GM21825 (cell line): ENCODE measurements at regions not wholly inside any gene's neighbourhood (a gene's known extent, or its start where the extent isn't known, plus 50 kb on each side); places are given as distances from the start of the nearest gene placed in this dataset.
"Not testable (repeated sequence)": the region's sequence is repeated elsewhere in the genome, so short reads cannot be mapped to it uniquely, and the experiment has no call there.

ENCODE experiments used
- ATAC-seq: cut with Tn5 transposase; IDR thresholded peaks from one replicate; pipeline ENCODE4 v1.9.1; 2021; ENCODE audit warnings: mild to moderate bottlenecking, moderate library complexity; ENCODE audit not compliant: unreplicated experiment

DNA sequence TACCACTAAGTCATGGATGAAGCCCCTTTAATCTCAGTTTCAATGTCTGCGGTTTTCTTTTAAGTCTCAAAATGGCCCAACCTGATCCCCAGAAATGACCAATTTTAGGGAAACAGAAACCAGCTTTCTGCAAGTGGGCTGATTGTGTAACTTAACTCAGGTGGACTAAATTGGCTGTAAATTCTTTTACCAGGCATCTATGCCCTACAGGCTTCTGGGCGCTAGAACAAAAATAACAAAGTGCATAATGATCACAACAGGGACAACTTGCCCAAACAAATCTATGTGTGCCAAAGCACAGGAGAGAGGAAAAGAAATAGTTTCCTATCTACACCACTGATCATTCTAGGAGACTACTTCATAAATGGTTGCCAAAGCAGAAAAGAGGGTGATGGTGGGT is 112.3 kb upstream of the SETBP1 start:
- no peak for ATAC-seq

- ATAC-seq, result no peak
Observed at GRCh38 chr18:44568986-44569385, 111.7 kb upstream of the SETBP1 start.

DNA sequence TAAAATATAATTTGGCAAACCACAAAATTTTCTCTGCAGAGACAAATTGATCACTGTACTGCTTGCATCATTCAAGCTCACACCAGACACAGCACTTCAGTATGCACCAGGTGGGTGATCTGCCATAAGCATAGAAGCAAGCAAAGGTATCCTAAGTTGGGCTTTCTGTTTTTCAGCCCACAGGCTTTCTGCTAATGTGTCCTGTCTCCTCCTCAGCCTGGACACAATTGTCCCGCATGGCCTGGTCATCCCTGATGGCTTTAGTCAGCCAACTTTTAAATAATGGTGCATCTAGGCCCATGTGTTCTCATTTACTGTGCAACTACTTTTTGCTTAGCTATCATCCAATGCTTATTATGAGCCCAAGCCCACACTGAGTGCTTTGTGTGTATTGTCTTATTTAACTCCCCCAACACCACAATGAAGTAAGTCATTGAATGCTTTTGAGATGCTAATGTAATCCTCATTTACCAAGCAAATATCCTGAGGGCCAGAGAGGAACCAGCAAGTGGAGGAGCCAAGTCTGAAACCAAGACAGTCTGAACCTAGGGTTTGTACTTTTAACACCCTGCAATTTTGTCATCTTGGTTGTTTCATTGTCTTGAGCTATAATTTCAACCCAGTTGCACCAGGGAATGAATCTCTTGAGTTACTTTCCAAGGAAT is 111.2 kb upstream of the SETBP1 start:
- no peak for ATAC-seq

GRCh38 chr18:44579028-44579702 is 101.5 kb upstream of the SETBP1 start:
- ATAC-seq, result no peak

- ATAC-seq, result no peak
Observed at GRCh38 chr18:44579745-44580144, 100.9 kb upstream of the SETBP1 start.

GRCh38 chr18:44580159-44580558 is 100.5 kb upstream of the SETBP1 start:
- ATAC-seq, result no peak

DNA sequence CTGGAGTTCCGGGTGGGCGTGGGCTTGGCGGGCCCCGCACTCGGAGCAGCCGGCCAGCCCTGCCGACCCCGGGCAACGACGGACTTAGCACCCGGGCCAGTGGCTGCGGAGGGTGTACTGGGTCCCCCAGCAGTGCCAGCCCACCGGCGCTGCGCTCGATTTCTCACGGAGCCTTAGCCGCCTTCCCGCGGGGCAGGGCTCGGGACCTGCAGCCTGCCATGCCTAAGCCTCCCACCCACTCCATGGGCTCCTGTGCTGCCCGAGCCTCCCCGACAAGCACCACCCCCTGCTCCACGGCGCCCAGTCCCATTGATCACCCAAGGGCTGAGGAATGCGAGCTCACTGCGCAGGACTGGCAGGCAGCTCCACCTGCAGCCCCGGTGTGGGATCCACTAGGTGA is 99.9 kb upstream of the SETBP1 start:
- not testable (repeated sequence) for ATAC-seq

DNA sequence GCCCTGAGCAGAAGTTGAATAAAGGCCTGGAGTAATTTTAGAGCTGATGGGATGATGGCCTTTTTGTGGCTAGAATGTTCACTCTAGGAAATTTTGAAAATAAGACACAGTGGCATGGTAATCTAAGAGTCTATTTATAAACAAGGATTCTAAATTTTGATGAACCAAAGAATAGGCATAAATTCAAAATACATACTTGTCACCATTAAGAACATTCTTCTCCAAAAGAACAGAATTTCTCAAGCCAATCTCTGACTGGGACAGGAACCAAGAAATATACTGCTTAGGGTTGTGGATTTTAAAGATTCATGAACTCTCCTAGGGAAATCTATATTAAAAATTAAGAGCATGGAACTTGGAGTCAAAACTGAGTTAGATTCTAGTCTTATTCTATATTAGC is 98.2 kb upstream of the SETBP1 start:
- no peak for ATAC-seq

GRCh38 chr18:44584900-44585299 is 95.8 kb upstream of the SETBP1 start:
- ATAC-seq, result no peak

GRCh38 chr18:44586782-44587524 is 93.7 kb upstream of the SETBP1 start:
- ATAC-seq, result no peak

DNA sequence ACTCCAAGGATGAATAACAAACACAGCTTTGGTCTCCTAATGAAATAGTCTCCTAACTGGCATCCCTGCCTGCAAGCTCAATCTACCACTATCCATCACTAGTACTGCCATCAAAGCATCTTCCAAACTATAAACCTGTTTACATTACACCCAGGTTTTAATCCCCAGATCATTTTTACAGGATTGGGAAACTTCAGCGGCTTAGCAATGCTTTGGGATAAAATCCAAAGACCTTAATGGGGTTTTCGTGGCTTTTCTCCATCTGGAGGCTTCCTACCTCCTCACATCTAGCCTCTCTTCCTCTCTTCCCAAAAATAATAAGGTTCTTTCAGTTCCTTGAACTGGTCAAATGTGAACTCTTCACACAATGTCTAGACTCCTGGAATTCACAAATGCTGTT is 92.2 kb upstream of the SETBP1 start:
- no peak for ATAC-seq

DNA sequence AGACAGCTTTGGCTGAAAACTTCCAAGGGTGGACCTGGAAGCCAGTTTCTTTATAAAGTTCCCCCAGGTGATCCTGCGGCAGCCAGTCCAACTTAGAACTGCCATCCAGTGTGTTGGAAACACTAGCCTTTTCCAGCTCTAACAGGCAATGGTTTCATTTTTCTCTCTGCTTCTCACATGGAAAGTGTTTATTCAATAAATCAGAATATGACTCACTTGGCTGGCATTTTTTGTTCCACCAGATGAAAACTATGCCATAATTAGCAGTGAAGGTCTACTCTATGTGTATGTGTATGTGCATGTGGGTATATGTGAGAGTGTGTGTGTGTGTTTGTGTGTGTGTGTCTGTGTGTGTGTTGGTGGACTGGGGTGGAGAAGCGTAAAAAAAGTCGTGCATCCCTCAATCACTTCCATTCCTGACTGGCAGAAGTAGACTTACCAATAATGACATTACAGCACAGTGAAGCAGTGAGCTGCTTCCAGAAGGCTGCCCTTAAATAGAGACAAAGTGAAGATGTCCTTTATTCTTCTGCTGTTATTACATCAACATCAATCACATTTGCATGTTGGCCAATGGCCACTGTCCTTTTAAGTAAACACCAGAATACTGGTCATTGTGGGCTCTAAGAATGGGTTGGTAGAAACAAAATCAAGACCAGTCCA is 90.9 kb upstream of the SETBP1 start:
- ATAC-seq, result no peak

DNA sequence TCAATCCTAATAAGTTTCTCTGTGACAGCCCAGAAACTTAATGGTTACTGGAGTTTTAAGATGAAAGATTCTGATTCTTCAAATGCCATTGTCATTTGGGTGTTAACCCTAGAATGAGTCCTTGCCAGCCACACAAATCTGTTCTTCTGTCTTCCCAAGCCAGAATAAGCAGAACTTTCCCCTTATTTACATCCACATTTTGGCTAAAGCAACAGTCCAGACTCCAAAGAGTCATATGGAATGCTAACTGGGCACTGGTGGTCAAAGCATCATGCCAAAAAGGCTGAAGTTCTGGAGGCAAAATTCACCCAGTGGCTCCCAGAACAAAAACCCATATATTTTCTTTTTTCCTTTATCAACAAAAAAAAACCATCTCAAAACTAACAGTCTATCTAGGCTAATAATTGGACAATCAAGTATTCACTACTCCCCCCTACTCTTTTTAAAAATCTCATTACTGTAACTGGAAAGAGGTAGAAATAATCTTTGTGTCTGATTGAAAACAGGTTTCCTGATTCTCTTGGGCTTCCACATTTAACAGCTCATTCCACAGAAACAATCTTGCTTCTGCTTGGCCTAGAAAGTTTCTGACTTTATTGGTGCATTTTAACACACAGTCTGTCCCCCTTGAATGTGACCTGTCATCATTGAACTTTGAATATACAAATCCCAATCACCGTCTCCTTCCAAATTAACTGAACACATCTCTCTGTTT is 89.6 kb upstream of the SETBP1 start:
- ATAC-seq, result no peak

DNA sequence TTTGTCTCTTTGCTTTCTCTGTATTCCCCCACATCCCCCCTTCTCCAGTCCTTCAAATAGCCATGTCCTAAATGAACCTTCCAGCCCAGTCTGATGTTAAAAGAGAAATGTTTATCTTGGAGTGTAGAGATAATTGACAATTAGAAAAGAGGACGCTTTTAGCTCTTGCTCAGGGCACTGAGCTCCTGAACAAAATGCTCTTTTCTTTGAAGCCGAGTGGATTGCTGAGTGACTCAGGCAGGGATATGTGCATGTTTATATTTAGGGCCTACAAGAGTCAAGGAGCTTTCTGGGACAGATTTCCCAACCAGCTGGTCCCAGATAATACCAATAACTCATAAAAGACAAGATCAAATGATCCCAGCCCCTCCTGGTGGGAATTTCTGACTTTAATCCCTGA is 88.0 kb upstream of the SETBP1 start:
- ATAC-seq, result no peak

DNA sequence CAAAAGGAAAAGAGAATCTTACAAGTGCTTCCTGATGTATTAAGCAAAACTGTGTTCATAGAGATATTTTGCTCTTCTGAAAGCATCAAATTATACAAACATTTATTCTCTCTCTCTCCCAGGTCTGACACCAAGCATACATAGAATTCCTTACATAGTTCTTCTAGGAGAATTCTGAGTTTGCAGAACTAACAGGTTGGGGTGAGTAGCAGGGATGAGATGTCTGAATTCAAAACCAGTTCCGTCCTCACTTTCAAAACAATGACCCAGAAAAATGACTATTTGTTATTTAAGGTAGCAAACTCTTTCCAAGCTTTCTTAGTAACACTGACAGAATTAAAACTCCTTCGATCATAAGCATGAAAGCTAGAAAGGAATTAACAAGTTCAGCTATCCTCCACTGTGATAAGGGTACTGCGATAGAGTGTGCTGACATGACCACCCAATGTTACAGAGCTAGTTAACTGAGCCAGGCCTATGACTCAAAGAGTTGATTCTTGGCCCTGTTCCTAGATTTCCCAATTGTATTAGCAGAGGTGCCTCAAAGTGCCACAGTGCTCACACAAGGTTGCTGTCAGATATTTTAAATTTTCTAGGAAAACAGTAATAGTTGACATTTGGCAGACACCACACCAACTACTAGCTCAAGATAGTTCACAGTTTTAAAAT is 85.8 kb upstream of the SETBP1 start:
- no peak for ATAC-seq

DNA sequence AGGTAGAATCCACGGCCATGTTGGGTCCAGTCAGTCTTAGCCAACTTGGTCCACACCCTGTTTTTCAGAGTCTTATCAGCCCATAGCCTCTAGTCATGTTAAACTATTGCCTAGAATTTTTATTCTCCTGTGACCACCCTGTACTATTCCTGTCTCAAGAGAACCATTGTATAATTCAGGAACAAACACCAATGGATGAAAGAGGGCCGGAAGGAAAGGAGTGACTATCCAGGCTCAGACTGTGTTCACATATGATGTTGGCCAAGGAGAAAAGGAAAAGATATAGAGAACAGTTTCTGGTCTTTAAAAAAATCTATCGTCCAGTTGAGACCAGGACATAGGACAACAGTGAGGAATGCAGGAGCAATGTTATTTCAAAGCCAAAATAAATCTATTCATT is 82.9 kb upstream of the SETBP1 start:
- no peak for ATAC-seq

- ATAC-seq, result no peak
Observed at GRCh38 chr18:44598514-44598913, 82.2 kb upstream of the SETBP1 start.

GRCh38 chr18:44599412-44599811 is 81.3 kb upstream of the SETBP1 start:
- no peak for ATAC-seq

DNA sequence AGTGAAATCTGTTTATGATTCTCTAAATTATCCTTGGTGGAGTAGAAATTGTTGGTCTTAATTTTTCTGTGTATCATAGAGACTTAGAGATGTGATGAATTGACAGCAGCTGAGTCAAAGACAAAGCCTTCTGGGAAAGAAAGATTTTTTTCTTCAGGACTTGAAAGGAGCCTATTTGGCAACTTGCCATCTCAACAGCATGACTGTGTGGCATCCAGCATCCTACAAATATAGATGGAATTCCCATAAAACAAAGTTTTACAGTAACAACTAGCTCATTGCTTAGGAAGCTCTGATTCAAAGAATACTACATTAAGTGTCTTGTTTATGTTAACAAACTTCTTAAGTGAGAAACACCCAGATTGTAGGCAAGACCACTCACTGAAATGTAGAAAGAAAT is 79.2 kb upstream of the SETBP1 start:
- no peak for ATAC-seq

GRCh38 chr18:44602380-44602779 is 78.3 kb upstream of the SETBP1 start:
- no peak for ATAC-seq
